Suprapubic skin (tissue), 4 donors: ENCODE measurements at regions not wholly inside any gene's neighbourhood (a gene's known extent, or its start where the extent isn't known, plus 50 kb on each side); places are given as distances from the start of the nearest gene placed in this dataset.
A peak's percentile ranks its signal among the peaks of the same experiment; 100 is the strongest.

Source experiments
- DNase-seq, 2 donors: peaks; one replicate each; pipeline ENCODE4 v3.0.0-alpha.2; 2019; ENCODE audit warnings: low spot score in 2 of 2
- H3K27ac ChIP-seq: fragments of 200-600 bp; sonication (generic); one replicate; pipeline ENCODE4 v1.5.1; 2019
- H3K27me3 ChIP-seq: fragments of 200-600 bp; sonication (generic); one replicate; pipeline ENCODE4 v1.5.1; 2019
- H3K36me3 ChIP-seq: fragments of 200-600 bp; sonication (generic); one replicate; pipeline ENCODE4 v1.5.1; 2019
- H3K4me1 ChIP-seq: fragments of 200-600 bp; sonication (generic); one replicate; pipeline ENCODE4 v1.5.1; 2019
- H3K4me3 ChIP-seq: fragments of 200-600 bp; sonication (generic); one replicate; pipeline ENCODE4 v1.5.1; 2019; ENCODE audit warnings: mild to moderate bottlenecking
- H3K9me3 ChIP-seq: fragments of 200-600 bp; sonication (generic); one replicate; pipeline ENCODE4 v1.5.1; 2019
- CTCF ChIP-seq, 2 donors: fragments of 200-600 bp in 1 of 2; fragments of 450-650 bp in 1 of 2; sonication (generic) in 1 of 2; IDR thresholded peaks; one replicate each; pipeline ENCODE4 v1.5.1; 2016 to 2019; ENCODE audit warnings: antibody characterized with exemption in 2 of 2, mild to moderate bottlenecking in 1 of 2, moderate library complexity in 1 of 2
- EP300 ChIP-seq: sonication (generic); formaldehyde crosslinking; IDR thresholded peaks from one replicate; pipeline ENCODE4 v1.6.1; 2017; ENCODE audit warnings: antibody characterized with exemption
- POLR2A ChIP-seq, 2 donors: fragments of 450-650 bp; IDR thresholded peaks; one replicate each; pipeline ENCODE4 v1.6.1; 2017; ENCODE audit warnings: antibody characterized with exemption in 2 of 2, mild to moderate bottlenecking in 2 of 2, moderate library complexity in 2 of 2
- POLR2AphosphoS5 ChIP-seq, 3 donors: sonication (generic); formaldehyde crosslinking; IDR thresholded peaks; one replicate each; pipeline ENCODE4 v1.6.1; 2017; ENCODE audit warnings: antibody characterized with exemption in 3 of 3
- WGBS: methylation state at CpG from one replicate; pipeline ENCODE4 v1.1.5; 2018; 5-methylcytosine and 5-hydroxymethylcytosine counted together

DNA sequence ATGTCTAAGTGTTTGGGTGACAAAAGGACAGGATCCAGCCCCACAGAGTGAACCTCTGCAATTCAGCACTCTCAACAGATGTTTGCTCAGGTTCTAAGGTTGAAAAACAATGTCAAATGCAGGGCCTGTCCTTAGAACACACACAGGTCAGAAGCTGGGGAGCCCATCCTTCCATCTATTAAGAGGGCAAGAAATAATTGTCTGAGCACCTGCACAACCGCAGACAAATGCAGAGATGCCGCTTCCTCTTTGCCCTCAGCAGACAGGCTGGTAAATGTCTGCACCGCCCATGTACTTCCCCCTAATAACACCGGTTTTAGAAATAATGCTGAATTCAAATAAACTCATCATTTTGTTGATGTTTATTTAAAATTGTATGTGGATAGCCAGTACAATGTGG is 414.5 kb upstream of the ADAMTS16 start:
- Histone ChIP-seq H3K4me1 (no peaks in the 10 kb centered on the region), H3K4me3 (no peak overlapping the region), H3K27me3 (no peaks in the 10 kb centered on the region), H3K36me3 (no peaks in the 10 kb centered on the region), H3K9me3 (no peaks in the 10 kb centered on the region), H3K27ac (no peak overlapping the region)
- no peak for TF ChIP-seq CTCF (IDR thresholded peaks at IDR 0.05)
- TF ChIP-seq POLR2A (IDR thresholded peaks at IDR 0.05) = no peak
- no peak for TF ChIP-seq POLR2AphosphoS5 (IDR thresholded peaks at IDR 0.05)
- no peak for TF ChIP-seq EP300
- 95% methylated on average over 4 of the region's 4 CpGs for WGBS
- no peak for DNase-seq

GRCh38 chr5:4730279-4730678 is 409.9 kb upstream of the ADAMTS16 start:
- no peak overlapping the region for H3K27ac ChIP-seq
- peaks cover 3% of the 10 kb centered on the region for H3K27me3 ChIP-seq
- no peak for TF ChIP-seq POLR2AphosphoS5 (IDR thresholded peaks at IDR 0.05)
- H3K4me3 ChIP-seq = no peak overlapping the region
- no peak for DNase-seq
- H3K9me3 ChIP-seq = no peaks in the 10 kb centered on the region
- WGBS = 68% methylated on average over 5 of the region's 5 CpGs
- no peaks in the 10 kb centered on the region for H3K4me1 ChIP-seq
- H3K36me3 ChIP-seq = no peaks in the 10 kb centered on the region

DNA sequence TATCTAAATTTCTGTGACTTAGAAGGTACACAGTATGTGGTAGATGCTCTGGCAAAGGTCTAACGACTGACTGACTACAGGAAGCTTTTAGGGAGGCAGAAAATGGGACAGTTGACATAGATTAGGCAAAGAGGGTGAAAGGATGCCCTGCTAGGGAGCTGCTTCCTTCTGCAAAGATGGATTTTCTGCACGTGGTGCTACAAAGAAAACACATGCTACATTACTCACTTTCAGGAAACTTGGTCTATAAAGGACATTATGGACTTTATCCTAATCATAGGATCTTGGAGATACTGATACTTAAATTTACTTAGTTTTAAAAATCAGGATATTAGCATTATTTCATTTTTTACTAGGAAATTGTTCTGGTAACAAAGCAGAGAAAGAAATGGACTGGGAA is 405.8 kb upstream of the ADAMTS16 start:
- H3K4me3 ChIP-seq = no peak overlapping the region
- H3K27ac ChIP-seq = no peak overlapping the region
- no peaks in the 10 kb centered on the region for H3K4me1 ChIP-seq
- H3K9me3 ChIP-seq = no peaks in the 10 kb centered on the region
- 56% methylated on average over 2 of the region's 2 CpGs for WGBS
- peaks cover 3% of the 10 kb centered on the region for H3K27me3 ChIP-seq
- no peaks in the 10 kb centered on the region for H3K36me3 ChIP-seq
- TF ChIP-seq POLR2AphosphoS5 (IDR thresholded peaks at IDR 0.05) (no peak), CTCF (IDR thresholded peaks at IDR 0.05) (no peak), EP300 (no peak), POLR2A (IDR thresholded peaks at IDR 0.05) (no peak)
- DNase-seq = no peak

DNA sequence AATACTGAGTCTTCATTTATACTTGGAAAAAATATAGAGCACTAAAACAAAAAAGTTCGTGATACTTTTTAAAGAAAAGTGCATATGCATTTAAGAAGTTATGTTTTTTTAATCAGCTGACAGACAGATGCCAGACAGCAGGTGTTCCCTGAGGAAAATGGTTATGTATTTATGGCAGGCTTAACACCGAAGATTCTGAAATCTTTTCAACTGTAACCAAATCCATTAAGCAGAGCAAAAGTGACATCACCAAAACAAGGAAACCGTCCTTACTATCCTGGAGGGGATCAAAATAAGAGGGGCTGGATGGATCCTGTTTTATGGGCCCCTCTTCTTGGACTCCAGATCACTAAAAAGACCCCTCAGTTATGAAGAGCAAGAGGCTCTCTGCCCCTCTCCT is 404.9 kb upstream of the ADAMTS16 start:
- TF ChIP-seq POLR2AphosphoS5 (IDR thresholded peaks at IDR 0.05) (no peak), EP300 (no peak), POLR2A (IDR thresholded peaks at IDR 0.05) (no peak), CTCF (IDR thresholded peaks at IDR 0.05) (no peak)
- Histone ChIP-seq H3K27me3 (peaks cover 3% of the 10 kb centered on the region), H3K4me1 (no peaks in the 10 kb centered on the region), H3K9me3 (no peaks in the 10 kb centered on the region), H3K36me3 (no peaks in the 10 kb centered on the region), H3K4me3 (no peak overlapping the region), H3K27ac (peak overlapping the region; percentile 2)
- no peak for DNase-seq
- WGBS = 45% methylated on average over 3 of the region's 3 CpGs

DNA sequence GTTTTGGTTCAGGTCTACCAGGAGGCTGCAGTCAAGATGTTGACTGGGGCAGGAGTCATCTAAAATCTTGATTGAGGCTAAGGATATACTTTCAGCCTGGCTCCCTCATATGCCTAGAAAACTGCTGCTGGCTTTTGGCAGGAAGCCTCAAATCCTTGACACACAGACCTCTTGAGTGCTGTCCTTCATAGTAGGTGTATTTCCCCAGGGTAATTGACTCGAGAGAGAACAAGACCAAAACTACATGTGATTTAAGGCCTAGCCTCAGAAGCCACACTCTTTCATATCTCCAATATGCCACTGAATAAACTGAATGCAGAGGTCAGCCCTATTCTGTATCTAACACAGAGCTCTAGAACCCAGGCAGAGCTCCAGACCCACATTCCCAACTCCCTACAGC is 402.3 kb upstream of the ADAMTS16 start:
- no peaks in the 10 kb centered on the region for H3K36me3 ChIP-seq
- WGBS = 44% methylated on average over 1 of the region's 1 CpG
- no peak overlapping the region for H3K27ac ChIP-seq
- H3K4me1 ChIP-seq = no peaks in the 10 kb centered on the region
- no peak overlapping the region for H3K4me3 ChIP-seq
- no peak for DNase-seq
- TF ChIP-seq CTCF (IDR thresholded peaks at IDR 0.05) = no peak
- no peak for TF ChIP-seq EP300
- TF ChIP-seq POLR2A (IDR thresholded peaks at IDR 0.05) = no peak
- TF ChIP-seq POLR2AphosphoS5 (IDR thresholded peaks at IDR 0.05) = no peak
- H3K27me3 ChIP-seq = peaks cover 3% of the 10 kb centered on the region
- no peaks in the 10 kb centered on the region for H3K9me3 ChIP-seq

DNA sequence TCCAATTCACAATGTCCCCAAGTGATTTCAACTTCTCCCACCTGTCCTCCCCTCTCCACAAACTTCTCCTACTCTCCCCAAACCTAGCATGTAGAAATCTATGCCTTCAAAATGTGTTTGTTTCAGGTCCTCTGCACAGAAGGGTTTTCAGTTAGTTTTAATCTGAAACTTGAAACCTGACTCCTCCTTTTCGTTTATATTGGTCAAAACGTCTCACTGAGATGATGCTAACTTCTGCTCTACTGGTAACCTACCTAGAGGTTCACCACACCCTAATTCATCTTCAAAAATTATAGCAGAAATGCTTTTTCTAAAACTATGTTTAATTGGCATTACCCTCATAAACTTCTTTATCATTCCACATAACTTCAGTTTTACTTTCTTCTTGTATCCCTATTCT is 401.8 kb upstream of the ADAMTS16 start:
- peaks cover 3% of the 10 kb centered on the region for H3K27me3 ChIP-seq
- WGBS = 52% methylated on average over 2 of the region's 2 CpGs
- H3K9me3 ChIP-seq = no peaks in the 10 kb centered on the region
- DNase-seq = no peak
- H3K36me3 ChIP-seq = no peaks in the 10 kb centered on the region
- TF ChIP-seq POLR2A (IDR thresholded peaks at IDR 0.05) (no peak), POLR2AphosphoS5 (IDR thresholded peaks at IDR 0.05) (no peak), EP300 (no peak), CTCF (IDR thresholded peaks at IDR 0.05) (no peak)
- H3K4me3 ChIP-seq = no peak overlapping the region
- H3K4me1 ChIP-seq = no peaks in the 10 kb centered on the region
- no peak overlapping the region for H3K27ac ChIP-seq
